Liver (tissue), 3 donors: ENCODE measurements at regions not wholly inside any gene's neighbourhood (a gene's known extent, or its start where the extent isn't known, plus 50 kb on each side); places are given as distances from the start of the nearest gene placed in this dataset.

ENCODE experiments used
- CTCF ChIP-seq: fragments of 150-350 bp; IDR thresholded peaks from 2 replicates; pipeline ENCODE4 v1.5.1; 2017; ENCODE audit warnings: improper control_type of control experiment, low read depth, low read length; ENCODE audit not compliant: missing input control
- TAF1 ChIP-seq: conservative IDR thresholded peaks from 2 replicates; pipeline ENCODE4 v1.6.1; 2016; ENCODE audit warnings: antibody characterized with exemption, mild to moderate bottlenecking
- donor health status: healthy.
- donor health status: healthy.

- TF ChIP-seq CTCF (no peak), TAF1 (no peak)
These were observed 327.3 kb upstream of the CDH8 start for GRCh38 chr16:62363501-62363900.
